ENCODE measurements at regions not wholly inside any gene's neighbourhood (a gene's known extent, or its start where the extent isn't known, plus 50 kb on each side); places are given as distances from the start of the nearest gene placed in this dataset.

DNA sequence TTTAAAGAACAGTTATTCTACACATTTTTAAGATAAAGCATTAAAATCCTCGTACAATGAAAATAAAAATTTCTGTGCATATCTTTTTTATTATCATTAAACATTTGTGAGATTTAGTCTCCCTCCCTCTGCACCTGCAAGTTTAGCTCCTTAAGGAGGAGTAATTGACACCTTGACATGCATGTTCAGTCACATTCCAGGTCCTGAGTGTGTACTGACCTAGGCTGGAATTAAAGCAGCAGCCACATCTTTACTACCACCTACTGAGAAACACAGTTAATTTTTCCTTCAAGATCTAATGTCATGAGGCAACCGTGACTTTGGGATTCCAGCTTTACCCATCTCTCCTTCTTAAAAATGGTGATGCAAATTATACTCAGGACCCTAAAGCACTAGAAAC lies 123.1 kb upstream of the FREM2 start:
- 0% methylated on average over 2 of the region's 2 CpGs for whole genome bisulfite sequencing (ENCODE audit: insufficient coverage, low coverage, missing lambda C conversion rate)
- ChIA-PET POLR2A (no interaction called here), CTCF (ENCODE audit: low intra/inter-chr PET ratio) (no interaction called here)
- no peaks in the 10 kb centered on the region for H3K4me1 ChIP-seq (replicated peaks in 1 of 2; ENCODE audit: control insufficient read depth in 2 of 2, insufficient read depth in 2 of 2, low read length in 2 of 2)
- DNase-seq (ENCODE audit: extremely low read depth in 1 of 4, low spot score in 3 of 4), result no peak
- no peaks in the 10 kb centered on the region for H3K36me3 ChIP-seq (ENCODE audit: control insufficient read depth, insufficient read depth, low read length)
- H3K9me3 ChIP-seq (replicated peaks; ENCODE audit: control insufficient read depth, insufficient read depth, low read depth, low read length), result no peaks in the 10 kb centered on the region
- no peaks in the 10 kb centered on the region for H3K9me1 ChIP-seq (ENCODE audit: control insufficient read depth, insufficient read depth, low read length)
- no peak overlapping the region for H3K4me3 ChIP-seq
- H3K79me2 ChIP-seq (ENCODE audit: control insufficient read depth, insufficient read depth, low read length), result no peaks in the 10 kb centered on the region
- ATAC-seq, result no peak
- H3K4me2 ChIP-seq (ENCODE audit: insufficient read depth, low read length), result no peak overlapping the region
- no peaks in the 10 kb centered on the region for H3K27me3 ChIP-seq (ENCODE audit: control insufficient read depth in 2 of 2, insufficient read depth in 2 of 2, low read length in 2 of 2)
- BruUV-seq (replicated peaks), result no TSS peak
- intact Hi-C loops (cut with micrococcal nuclease), result no loop called here
- H3K27ac ChIP-seq (ENCODE audit: extremely low read depth, low read depth, low read length), result no peak overlapping the region
- no peak for FAIRE-seq
- TF ChIP-seq, protein P1, sequence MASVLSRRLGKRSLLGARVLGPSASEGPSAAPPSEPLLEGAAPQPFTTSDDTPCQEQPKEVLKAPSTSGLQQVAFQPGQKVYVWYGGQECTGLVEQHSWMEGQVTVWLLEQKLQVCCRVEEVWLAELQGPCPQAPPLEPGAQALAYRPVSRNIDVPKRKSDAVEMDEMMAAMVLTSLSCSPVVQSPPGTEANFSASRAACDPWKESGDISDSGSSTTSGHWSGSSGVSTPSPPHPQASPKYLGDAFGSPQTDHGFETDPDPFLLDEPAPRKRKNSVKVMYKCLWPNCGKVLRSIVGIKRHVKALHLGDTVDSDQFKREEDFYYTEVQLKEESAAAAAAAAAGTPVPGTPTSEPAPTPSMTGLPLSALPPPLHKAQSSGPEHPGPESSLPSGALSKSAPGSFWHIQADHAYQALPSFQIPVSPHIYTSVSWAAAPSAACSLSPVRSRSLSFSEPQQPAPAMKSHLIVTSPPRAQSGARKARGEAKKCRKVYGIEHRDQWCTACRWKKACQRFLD (CRISPR knock-in tag; IDR thresholded peaks at IDR 0.05), result no peak
- TF ChIP-seq NFIX (CRISPR knock-in tag; IDR thresholded peaks at IDR 0.05; ENCODE audit: low read depth), result no peak
- no peak for TF ChIP-seq TFE3 (CRISPR knock-in tag; IDR thresholded peaks at IDR 0.05)
- no peak for TF ChIP-seq ZNF431 (CRISPR knock-in tag; IDR thresholded peaks at IDR 0.05)
- no peak for TF ChIP-seq MYBL2 (IDR thresholded peaks at IDR 0.05; ENCODE audit: low read depth)
- TF ChIP-seq MYBL2 (CRISPR knock-in tag; IDR thresholded peaks at IDR 0.05; ENCODE audit: borderline replicate concordance), result no peak
- TF ChIP-seq ZNF318 (IDR thresholded peaks at IDR 0.05; ENCODE audit: borderline replicate concordance in 1 of 2, low read depth in 1 of 2), result no peak
- TF ChIP-seq, protein P2, sequence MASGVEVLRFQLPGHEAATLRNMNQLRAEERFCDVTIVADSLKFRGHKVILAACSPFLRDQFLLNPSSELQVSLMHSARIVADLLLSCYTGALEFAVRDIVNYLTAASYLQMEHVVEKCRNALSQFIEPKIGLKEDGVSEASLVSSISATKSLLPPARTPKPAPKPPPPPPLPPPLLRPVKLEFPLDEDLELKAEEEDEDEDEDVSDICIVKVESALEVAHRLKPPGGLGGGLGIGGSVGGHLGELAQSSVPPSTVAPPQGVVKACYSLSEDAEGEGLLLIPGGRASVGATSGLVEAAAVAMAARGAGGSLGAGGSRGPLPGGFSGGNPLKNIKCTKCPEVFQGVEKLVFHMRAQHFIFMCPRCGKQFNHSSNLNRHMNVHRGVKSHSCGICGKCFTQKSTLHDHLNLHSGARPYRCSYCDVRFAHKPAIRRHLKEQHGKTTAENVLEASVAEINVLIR (CRISPR knock-in tag; IDR thresholded peaks at IDR 0.05), result no peak
- TF ChIP-seq TRIM28 (IDR thresholded peaks at IDR 0.05), result no peak
- no peak for TF ChIP-seq PYGO2 (tag; IDR thresholded peaks at IDR 0.05)
- no peak for TF ChIP-seq NR2F6 (CRISPR knock-in tag; IDR thresholded peaks at IDR 0.05)
- H4K20me1 ChIP-seq (replicated peaks; ENCODE audit: control insufficient read depth, insufficient read depth, low read length), result no peaks in the 10 kb centered on the region
- no peak overlapping the region for H3K9ac ChIP-seq (ENCODE audit: insufficient read depth in 1 of 2, low read depth in 2 of 2, low read length in 2 of 2)
- in situ Hi-C loops (cut with MboI), result no loop called here
- no peak overlapping the region for H2AFZ ChIP-seq (ENCODE audit: low read depth, low read length)
